Activated CD8-positive, alpha-beta memory T cell treated with anti-CD3 and anti-CD28 coated beads for 48 hours (primary cell): ENCODE measurements at regions not wholly inside any gene's neighbourhood (a gene's known extent, or its start where the extent isn't known, plus 50 kb on each side); places are given as distances from the start of the nearest gene placed in this dataset.

ENCODE experiments used
- DNase-seq, 3 experiments: peaks; one replicate each; pipeline ENCODE4 v3.0.0-alpha.2; 2020; ENCODE audit warnings: low read depth in 2 of 3, low spot score in 2 of 3

GRCh38 chr18:40109252-40110049 lies 1845.6 kb upstream of the PIK3C3 start:
- DNase-seq, result no peak

DNA sequence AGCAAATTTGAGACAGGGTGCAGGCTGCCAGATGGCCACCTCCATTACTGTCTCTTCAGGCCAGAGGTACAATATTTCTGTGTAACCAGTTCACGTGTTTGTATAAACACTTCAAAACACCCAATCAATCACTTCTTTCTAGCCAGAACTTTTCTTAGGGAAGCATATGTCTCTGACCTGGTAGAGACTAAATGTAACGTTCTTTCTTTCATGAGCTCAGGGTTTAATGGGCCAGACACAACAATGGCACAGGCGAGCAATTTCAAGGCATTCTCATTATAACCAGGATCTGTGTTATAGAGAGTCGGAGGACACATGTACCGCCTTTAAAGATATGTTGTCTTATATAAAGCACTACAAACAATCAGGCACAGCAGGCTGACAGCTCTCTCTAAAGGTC lies 1846.4 kb upstream of the PIK3C3 start:
- no peak for DNase-seq

DNA sequence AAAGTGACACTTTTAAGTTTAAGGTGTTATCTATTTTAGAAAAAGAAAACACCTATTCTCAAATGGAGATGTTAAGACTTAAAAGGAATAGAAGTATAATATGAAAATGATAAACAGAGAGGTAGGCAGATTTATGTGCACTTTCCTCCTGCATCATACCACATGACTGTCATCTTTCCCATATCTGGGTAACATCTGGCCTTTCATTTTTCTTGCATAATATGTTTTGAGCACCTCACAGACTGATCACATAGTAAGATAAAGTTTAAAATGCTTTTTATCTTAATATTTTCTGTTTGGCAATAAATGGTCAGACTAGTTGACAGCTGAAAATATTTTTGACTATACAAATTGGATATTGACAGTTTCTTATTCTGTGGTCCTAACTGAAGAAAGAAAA lies 1852.1 kb upstream of the PIK3C3 start:
- no peak for DNase-seq

DNA sequence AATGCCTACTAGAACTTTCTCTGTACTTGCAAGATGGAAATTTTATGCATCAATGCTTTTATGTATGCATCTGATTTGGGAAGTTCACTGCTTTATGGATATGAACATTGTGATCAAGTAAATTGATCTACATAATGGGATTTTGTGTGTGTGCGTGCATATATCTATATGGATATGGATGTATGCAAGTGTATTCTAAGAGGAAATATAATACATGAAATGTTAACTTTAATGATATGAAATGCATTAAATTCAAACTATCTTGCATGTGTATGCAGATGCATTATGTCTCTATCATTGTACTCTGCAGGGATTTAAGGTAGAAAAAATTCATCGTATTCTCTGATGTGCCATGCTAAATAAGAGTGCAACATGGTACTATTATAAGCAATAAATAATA lies 1855.4 kb upstream of the PIK3C3 start:
- no peak for DNase-seq

- DNase-seq, result no peak
Observed at GRCh38 chr18:40096675-40097074, 1858.4 kb upstream of the PIK3C3 start.

GRCh38 chr18:40094441-40094840 lies 1860.6 kb upstream of the PIK3C3 start:
- no peak for DNase-seq

DNA sequence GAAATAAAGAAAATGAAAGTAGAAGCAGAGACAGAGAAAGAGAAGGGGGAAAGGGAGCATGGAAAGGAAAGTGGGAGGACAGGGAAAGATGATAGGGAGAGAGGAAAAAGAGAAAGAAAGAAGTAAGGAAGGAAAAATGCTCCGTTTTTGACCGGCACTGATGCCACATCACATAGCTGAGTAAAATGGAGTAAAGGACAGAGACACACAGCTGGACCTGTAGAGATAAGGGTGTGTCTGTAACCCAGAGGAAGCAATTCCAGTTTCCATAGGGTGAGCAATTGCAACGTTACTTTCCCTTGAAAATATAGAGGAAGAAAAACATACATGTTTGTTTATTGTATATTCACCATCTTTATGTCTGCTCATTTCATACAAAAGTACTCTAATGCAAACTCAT lies 1866.9 kb upstream of the PIK3C3 start:
- DNase-seq, result no peak

DNA sequence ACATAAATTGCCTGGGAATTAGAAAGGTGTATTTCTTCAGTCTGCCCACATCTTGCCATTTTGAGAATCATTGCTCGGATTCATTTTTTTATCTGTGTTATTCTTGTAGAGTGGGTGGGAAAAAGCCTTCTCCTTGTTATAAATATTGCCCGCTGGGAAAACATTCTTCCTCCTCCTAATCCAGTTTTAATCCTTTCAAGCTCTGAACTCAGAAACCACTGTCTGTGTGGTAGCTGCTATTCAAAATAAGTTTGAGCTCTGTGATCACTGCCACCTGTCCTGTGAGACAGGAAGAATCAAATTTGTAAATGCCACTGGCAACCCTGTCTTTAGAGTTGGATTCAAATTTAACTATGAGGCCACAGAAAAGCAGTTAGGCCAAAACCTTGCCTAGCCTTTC lies 1875.2 kb upstream of the PIK3C3 start:
- DNase-seq, result no peak

DNA sequence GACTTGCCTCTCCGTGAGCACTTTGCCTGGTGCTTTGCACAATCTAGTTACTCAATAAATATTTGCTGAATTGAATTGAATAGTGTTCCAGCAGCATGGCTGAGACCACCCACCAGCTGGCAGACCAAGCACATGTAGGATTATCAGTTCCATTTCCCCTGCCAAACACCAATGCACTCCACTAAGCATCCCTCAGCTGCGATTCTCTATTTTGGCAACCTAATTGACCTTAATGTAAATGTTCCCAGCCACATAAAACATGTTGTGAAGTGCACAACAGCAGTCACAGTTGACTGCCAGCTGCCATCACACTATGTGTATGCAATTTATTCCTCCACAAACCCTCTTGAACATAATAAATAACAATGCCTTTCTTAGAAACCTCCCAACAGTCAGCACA lies 1879.4 kb upstream of the PIK3C3 start:
- DNase-seq, result no peak

DNA sequence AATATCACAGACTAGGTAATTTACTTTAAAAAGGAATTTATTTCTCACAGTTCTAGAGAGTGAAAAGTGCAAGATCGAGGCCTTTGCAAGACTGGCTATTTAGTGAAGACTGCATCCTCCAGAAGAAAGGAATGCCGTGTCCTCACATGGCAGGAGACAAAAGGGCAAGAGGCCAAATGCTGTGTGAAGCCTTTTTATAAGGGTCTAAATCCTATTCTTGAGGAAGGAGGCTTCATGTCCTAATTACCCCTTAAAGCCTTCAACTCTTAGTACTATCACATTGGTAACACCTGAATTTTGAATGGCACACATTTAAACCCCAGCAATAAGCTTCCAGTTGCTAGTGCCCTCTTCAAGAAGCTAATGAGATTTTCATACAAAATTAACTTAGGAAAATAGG lies 1882.3 kb upstream of the PIK3C3 start:
- DNase-seq, result no peak

DNA sequence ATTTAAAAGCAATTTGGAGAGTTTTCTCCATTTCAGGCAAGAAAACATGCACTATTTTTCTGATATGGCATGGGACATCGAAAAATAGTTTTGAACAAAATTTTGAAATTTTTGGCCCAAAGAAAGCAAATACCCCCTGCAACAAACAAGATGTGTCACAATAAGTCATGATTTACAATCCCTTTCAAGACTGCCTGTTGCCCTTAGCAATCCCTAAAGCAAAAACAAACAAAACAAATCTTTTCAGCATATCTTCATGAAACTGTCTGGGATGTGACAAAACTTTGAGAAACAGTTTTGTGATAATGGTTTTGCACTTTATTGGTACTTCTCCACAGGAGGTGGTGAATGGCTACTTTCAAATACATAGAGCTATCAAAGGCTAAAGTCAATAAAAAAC lies 1888.7 kb upstream of the PIK3C3 start:
- no peak for DNase-seq

GRCh38 chr18:40063488-40063887 lies 1891.5 kb upstream of the PIK3C3 start:
- DNase-seq, result no peak

DNA sequence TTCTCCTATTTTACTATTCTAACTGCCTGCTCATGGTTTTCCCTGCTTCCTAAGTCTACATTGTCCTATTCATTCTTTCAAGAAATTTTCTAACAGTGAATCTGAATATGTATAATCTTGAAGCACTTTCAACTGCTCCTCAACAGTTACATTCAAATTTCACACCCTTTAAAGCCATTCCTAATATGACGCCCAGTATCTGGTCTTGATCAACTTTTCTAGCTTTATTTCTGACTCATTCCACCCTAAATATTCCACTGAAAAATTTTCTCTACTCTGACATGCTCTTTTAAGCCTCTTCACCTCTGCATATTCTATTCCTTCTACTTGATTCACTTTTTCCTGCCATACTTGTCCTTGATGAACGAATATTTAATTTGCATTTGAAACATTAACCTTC lies 1893.9 kb upstream of the PIK3C3 start:
- no peak for DNase-seq

DNA sequence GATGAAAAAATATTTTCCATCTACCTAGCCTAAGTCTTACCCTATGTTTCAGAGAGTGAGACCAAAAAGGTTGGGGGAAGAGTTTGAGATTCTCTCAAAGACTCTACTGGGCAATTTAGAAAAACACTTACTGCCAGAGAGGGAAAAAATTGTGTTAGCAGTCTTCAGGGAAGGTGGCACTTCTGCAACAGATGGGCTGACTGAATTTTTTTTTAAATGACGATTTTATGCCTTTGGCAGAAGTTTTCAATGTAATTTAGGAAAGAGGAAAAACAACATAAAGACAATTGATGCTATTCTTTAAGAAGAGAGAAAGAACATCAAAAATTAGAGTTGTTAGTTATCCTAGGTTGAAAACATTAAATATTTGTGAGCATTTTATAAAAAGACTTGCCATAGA lies 1894.5 kb upstream of the PIK3C3 start:
- DNase-seq, result no peak

GRCh38 chr18:40058811-40059570 lies 1896.0 kb upstream of the PIK3C3 start:
- DNase-seq, result no peak

DNA sequence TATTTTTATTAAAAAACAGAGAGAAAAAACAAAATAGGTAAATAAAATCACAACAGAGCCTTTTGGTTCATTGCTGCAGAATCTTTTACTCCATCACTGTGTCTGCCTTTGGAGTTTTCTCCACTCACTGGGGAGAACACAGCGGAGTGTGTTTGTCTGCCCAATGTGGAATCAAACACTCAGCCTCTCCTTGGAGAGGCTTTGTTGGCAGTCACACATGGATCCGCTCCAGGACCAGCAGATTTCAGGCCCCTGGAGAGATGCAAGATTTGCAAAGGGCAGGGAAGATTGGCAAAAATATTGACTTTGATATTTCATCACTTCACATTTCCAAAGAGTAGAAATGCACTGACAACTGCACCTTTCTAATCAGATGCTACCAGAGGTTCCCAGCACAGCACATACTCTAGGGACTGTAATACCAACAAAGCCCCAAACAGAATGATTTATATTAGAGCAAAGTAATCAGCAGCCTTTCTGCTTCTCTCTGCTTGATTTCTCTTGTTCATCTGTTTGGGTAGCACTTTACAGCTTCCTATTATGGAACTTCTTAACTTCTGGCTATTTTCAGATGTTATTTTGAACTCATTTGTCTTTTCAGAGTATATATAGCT lies 1898.8 kb upstream of the PIK3C3 start:
- DNase-seq, result no peak

DNA sequence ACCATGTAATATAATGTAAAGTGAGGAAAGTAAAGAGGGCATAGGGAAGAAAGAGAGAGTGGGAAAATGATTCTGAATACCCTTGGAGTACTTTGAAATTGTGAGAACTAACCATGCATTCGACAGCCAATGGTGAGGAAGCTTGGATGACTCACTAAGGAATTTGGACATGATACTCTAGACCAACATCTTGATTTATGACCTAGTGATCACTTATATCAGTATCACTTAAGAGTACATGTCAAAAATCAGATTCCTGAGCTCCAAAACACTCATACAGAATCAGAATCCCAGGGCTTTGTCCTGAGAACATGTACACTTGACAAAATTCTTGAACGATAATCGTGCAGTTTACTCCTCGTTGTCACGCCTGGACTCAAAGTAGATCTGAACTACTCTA lies 1899.8 kb upstream of the PIK3C3 start:
- no peak for DNase-seq

GRCh38 chr18:40049716-40050115 lies 1905.3 kb upstream of the PIK3C3 start:
- DNase-seq, result no peak

DNA sequence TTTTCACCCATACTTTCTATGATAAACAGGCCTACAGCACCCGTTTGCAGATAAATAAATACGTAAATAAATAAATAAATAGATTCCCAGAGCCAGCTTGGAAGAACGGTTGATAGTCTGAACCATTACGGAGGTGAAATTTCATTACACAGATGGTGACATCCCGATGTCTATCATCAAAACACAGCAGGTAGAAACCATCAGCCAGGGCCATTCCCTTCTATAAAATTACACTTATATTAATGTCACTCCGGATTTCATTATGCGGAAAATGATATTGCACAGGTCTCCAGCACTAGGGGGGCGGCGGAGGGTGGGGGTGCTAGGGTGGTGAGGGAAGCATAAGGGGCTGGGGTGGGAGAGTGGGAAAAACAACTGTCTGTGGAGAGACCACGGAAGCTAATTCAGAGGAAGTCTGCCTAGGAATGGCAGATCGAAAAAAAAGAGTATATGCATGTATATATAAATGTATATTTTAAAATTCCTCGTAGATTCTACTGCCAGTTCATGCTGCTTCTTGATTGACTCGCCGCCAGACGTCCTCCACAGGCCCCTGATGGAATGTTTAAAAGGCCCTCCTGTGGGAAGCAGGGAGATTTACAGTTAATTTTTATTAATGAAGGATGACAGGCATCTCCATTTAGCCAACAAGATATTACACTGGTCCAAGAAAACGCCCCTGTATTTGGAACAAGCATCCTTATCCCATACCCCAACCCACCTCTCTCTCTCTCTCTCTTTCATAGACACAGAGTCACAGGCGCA lies 1906.0 kb upstream of the PIK3C3 start:
- no peak for DNase-seq

DNA sequence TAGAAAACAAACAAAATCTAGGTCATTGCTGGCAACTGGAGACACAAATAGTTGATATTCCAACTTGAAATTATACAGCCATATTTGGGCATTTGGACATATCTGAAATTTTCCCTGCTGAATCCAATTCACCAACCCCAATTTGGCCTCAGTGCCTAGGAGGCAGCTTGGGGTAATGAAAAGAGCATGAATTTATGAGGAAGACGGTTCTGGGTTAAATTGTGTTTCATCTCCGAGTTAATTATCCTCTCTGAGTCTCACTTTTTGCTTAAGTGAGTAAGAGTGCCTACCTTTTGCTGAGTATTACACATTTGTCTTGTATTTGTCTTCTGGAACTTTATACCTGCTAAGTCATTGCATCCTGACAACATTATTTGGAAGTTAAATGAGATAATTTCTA lies 1906.8 kb upstream of the PIK3C3 start:
- DNase-seq, result no peak

DNA sequence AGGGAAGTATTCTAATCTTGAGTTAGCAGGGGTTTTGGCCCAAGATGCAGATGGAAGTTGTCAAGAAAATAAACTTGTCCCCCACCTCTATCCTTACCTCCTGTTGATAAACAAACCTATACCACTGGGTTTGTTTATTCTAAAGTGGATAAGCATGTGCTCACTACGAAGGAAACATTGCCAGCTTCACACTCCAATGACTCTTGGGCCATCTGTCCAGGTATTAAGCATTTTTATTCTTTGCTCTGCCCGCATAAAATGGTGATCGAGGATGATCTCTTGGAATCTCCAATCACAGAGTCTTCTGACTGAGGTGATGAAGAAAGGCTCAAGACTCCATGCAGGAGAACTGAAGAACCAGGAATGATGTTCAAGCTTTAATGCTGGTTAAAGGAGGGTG lies 1908.4 kb upstream of the PIK3C3 start:
- no peak for DNase-seq

GRCh38 chr18:40041951-40042350 lies 1913.1 kb upstream of the PIK3C3 start:
- no peak for DNase-seq
